Liver (tissue), 3 donors: ENCODE measurements at regions not wholly inside any gene's neighbourhood (a gene's known extent, or its start where the extent isn't known, plus 50 kb on each side); places are given as distances from the start of the nearest gene placed in this dataset.

Experiments used
- CTCF ChIP-seq: fragments of 150-350 bp; IDR thresholded peaks from 2 replicates; pipeline ENCODE4 v1.5.1; 2017; ENCODE audit warnings: improper control_type of control experiment, low read depth, low read length; ENCODE audit not compliant: missing input control
- GABPA ChIP-seq, 2 donors: IDR thresholded peaks in 1 of 2; conservative IDR thresholded peaks in 1 of 2; 2 replicates each; pipeline ENCODE4 v1.6.1; 2016; ENCODE audit warnings: antibody characterized with exemption in 2 of 2, mild to moderate bottlenecking in 1 of 2, moderate library complexity in 1 of 2
- JUND ChIP-seq, 2 donors: IDR thresholded peaks; 2 replicates each; pipeline ENCODE4 v1.6.1; 2016; ENCODE audit warnings: antibody characterized with exemption in 2 of 2
- MAX ChIP-seq: IDR thresholded peaks from 2 replicates; pipeline ENCODE4 v1.6.1; 2016; ENCODE audit warnings: antibody characterized with exemption
- REST ChIP-seq: IDR thresholded peaks from 2 replicates; pipeline ENCODE4 v1.6.1; 2016; ENCODE audit warnings: antibody characterized with exemption, mild to moderate bottlenecking
- TAF1 ChIP-seq: conservative IDR thresholded peaks from 2 replicates; pipeline ENCODE4 v1.6.1; 2016; ENCODE audit warnings: antibody characterized with exemption, mild to moderate bottlenecking
- donor health status: healthy.
- donor health status: healthy.

- TF ChIP-seq CTCF (no peak), REST (no peak), JUND (IDR thresholded peaks at IDR 0.05) (no peak), MAX (no peak), GABPA (IDR thresholded peaks at IDR 0.05 in 1 of 2, conservative IDR thresholded peaks at IDR 0.05 in 1 of 2) (no peak), TAF1 (no peak)
Measured at GRCh38 chr15:61700803-61701202, 359.4 kb downstream of the VPS13C start.
